IMR-90 (cell line): ENCODE measurements at regions not wholly inside any gene's neighbourhood (a gene's known extent, or its start where the extent isn't known, plus 50 kb on each side); places are given as distances from the start of the nearest gene placed in this dataset.

Experiments
- ATAC-seq: fragments of 200-7000 bp; cut with Tn5 transposase; 2 replicates; pipeline ENCODE4 v1.9.1; 2020; ENCODE audit warnings: low read depth, mild to moderate bottlenecking, moderate library complexity
- BruUV-seq: library from RNA; stranded (reverse); fragments of 400-500 nt; replicated peaks from 2 replicates; lab custom pipeline; 2021; lab: Mats Ljungman, UMichigan
- CTCF ChIA-PET: fragments of 300-600 bp; formaldehyde crosslinking; extraction: SDS; loops from one replicate; lab custom pipeline; 2021; ENCODE audit warnings: antibody characterized with exemption; lab: Yijun Ruan, JAX
- POLR2A ChIA-PET: fragments of 300-600 bp; sonication (Branson Sonifier 250); formaldehyde crosslinking; loops from one replicate; lab custom pipeline; 2022; ENCODE audit warnings: antibody characterized with exemption; ENCODE audit not compliant: unreplicated experiment; lab: Charles Lee
- DNase-seq: peaks from one replicate; pipeline ENCODE4 v3.0.0; 2013
- H2AFZ ChIP-seq: replicated peaks from 2 replicates; pipeline ENCODE3; 2013; ENCODE audit warnings: low read length, mild to moderate bottlenecking; ENCODE audit not compliant: poor library complexity
- H2AK5ac ChIP-seq: 2 replicates; pipeline ENCODE4 v1.6.1; 2013; ENCODE audit warnings: low read depth, low read length, inconsistent platforms
- H2AK9ac ChIP-seq: replicated peaks from 2 replicates; pipeline ENCODE3; 2013; ENCODE audit warnings: mild to moderate bottlenecking, low read depth, low read length, moderate library complexity; ENCODE audit not compliant: poor library complexity
- H2BK120ac ChIP-seq: 2 replicates; pipeline ENCODE4 v1.6.1; 2013; ENCODE audit warnings: low read depth, low read length, inconsistent platforms
- H2BK15ac ChIP-seq: 3 replicates; pipeline ENCODE4 v1.6.1; 2013; ENCODE audit warnings: low read depth, low read length, inconsistent platforms
- H2BK20ac ChIP-seq: 2 replicates; pipeline ENCODE4 v1.6.1; 2013; ENCODE audit warnings: low read depth, mild to moderate bottlenecking, inconsistent platforms, low read length, moderate library complexity
- H2BK5ac ChIP-seq: 2 replicates; pipeline ENCODE4 v1.6.1; 2013; ENCODE audit warnings: mild to moderate bottlenecking, low read depth, low read length, inconsistent platforms; ENCODE audit not compliant: poor library complexity, severe bottlenecking
- H3K14ac ChIP-seq: replicated peaks from 2 replicates; pipeline ENCODE4 v1.6.1; 2013; ENCODE audit warnings: low read depth, low read length, inconsistent platforms
- H3K18ac ChIP-seq: 2 replicates; pipeline ENCODE4 v1.6.1; 2013; ENCODE audit warnings: low read depth, low read length, control low read depth
- H3K23ac ChIP-seq: 2 replicates; pipeline ENCODE4 v1.6.1; 2013; ENCODE audit warnings: low read depth, low read length, inconsistent platforms
- H3K27ac ChIP-seq: 2 replicates; pipeline ENCODE4 v1.5.1; 2013; ENCODE audit warnings: mild to moderate bottlenecking, control low read depth, low read length; ENCODE audit not compliant: insufficient read depth
- H3K27me3 ChIP-seq: 2 replicates; pipeline ENCODE4 v1.6.1; 2013; ENCODE audit warnings: low read length; ENCODE audit not compliant: control insufficient read depth, insufficient read depth
- H3K36me3 ChIP-seq: 2 replicates; pipeline ENCODE4 v1.6.1; 2013; ENCODE audit warnings: low read length, mixed read lengths; ENCODE audit not compliant: control insufficient read depth, insufficient read depth
- H3K4ac ChIP-seq: 2 replicates; pipeline ENCODE4 v1.6.1; 2013; ENCODE audit warnings: low read depth, low read length, inconsistent platforms
- H3K4me1 ChIP-seq: 2 replicates; pipeline ENCODE4 v1.6.1; 2013; ENCODE audit warnings: low read length, mixed read lengths; ENCODE audit not compliant: control insufficient read depth, insufficient read depth
- H3K4me2 ChIP-seq: 2 replicates; pipeline ENCODE4 v1.6.1; 2013; ENCODE audit warnings: low read depth, mild to moderate bottlenecking, control low read depth, low read length, moderate library complexity
- H3K4me3 ChIP-seq: 2 replicates; pipeline ENCODE4 v1.5.1; 2013; ENCODE audit warnings: low read depth, mild to moderate bottlenecking, control low read depth, low read length, moderate library complexity; ENCODE audit not compliant: insufficient read depth
- H3K56ac ChIP-seq: 2 replicates; pipeline ENCODE4 v1.6.1; 2013; ENCODE audit warnings: low read length, inconsistent platforms; ENCODE audit not compliant: insufficient read depth; ENCODE audit errors: extremely low read depth
- H3K79me1 ChIP-seq, 2 experiments: 2 replicates each; pipeline ENCODE4 v1.6.1; 2013; ENCODE audit warnings: low read length in 2 of 2, inconsistent platforms in 1 of 2, low read depth in 1 of 2
- H3K9ac ChIP-seq: 2 replicates; pipeline ENCODE4 v1.6.1; 2013; ENCODE audit warnings: low read depth, low read length, control low read depth
- H3K9me1 ChIP-seq: 2 replicates; pipeline ENCODE4 v1.6.1; 2013; ENCODE audit warnings: low read length, inconsistent platforms; ENCODE audit not compliant: insufficient read depth
- H3K9me3 ChIP-seq: 2 replicates; pipeline ENCODE4 v1.6.1; 2013; ENCODE audit warnings: low read length; ENCODE audit not compliant: control insufficient read depth, insufficient read depth
- H4K20me1 ChIP-seq: 2 replicates; pipeline ENCODE4 v1.6.1; 2013; ENCODE audit warnings: low read length, inconsistent platforms; ENCODE audit not compliant: insufficient read depth
- H4K5ac ChIP-seq: 2 replicates; pipeline ENCODE4 v1.6.1; 2013; ENCODE audit warnings: mild to moderate bottlenecking, low read depth, low read length, control low read depth
- H4K8ac ChIP-seq, 2 experiments: 2 replicates each; pipeline ENCODE4 v1.6.1; 2013; ENCODE audit warnings: low read depth in 2 of 2, low read length in 2 of 2, control low read depth in 1 of 2, inconsistent platforms in 1 of 2
- H4K91ac ChIP-seq: 2 replicates; pipeline ENCODE4 v1.6.1; 2013; ENCODE audit warnings: low read depth, low read length, inconsistent platforms; ENCODE audit not compliant: insufficient read depth
- CEBPB ChIP-seq: IDR thresholded peaks from 2 replicates; pipeline ENCODE4 v1.6.1; 2012; ENCODE audit warnings: low read depth, low read length, improper control_type of control experiment
- CTCF ChIP-seq: conservative IDR thresholded peaks from 2 replicates; pipeline ENCODE4 v1.5.1; 2012; ENCODE audit warnings: mild to moderate bottlenecking, low read depth, low read length, improper control_type of control experiment
- ELK1 ChIP-seq: fragments of 150-350 bp; IDR thresholded peaks from 2 replicates; pipeline ENCODE4 v1.6.1; 2016; ENCODE audit warnings: low read depth, mild to moderate bottlenecking, low read length, moderate library complexity, borderline replicate concordance
- NFE2L2 ChIP-seq: fragments of 150-350 bp; IDR thresholded peaks from 2 replicates; pipeline ENCODE4 v1.6.1; 2016; ENCODE audit warnings: low read depth, mild to moderate bottlenecking, low read length
- RAD21 ChIP-seq: IDR thresholded peaks from 2 replicates; pipeline ENCODE4 v1.6.1; 2012; ENCODE audit warnings: low read length, improper control_type of control experiment
- RCOR1 ChIP-seq: IDR thresholded peaks from 2 replicates; pipeline ENCODE4 v1.6.1; 2012; ENCODE audit warnings: mild to moderate bottlenecking, low read length, improper control_type of control experiment; ENCODE audit not compliant: insufficient replicate concordance
- SMC3 ChIP-seq: fragments of 150-350 bp; IDR thresholded peaks from 2 replicates; pipeline ENCODE4 v1.6.1; 2016; ENCODE audit warnings: low read depth, mild to moderate bottlenecking, antibody characterized with exemption, low read length, moderate library complexity
- dilution Hi-C: fragments of 300-500 bp; cut with HindIII; formaldehyde crosslinking; loops from one replicate; pipeline ENCODE4 v1.14.3; 2018; ENCODE audit warnings: low sequenced_read_pairs; ENCODE audit not compliant: unreplicated experiment
- in situ Hi-C: fragments of 300-500 bp; cut with MboI; formaldehyde crosslinking; loops from 3 replicates; pipeline ENCODE4 v1.14.3; 2019; ENCODE audit warnings: low sequenced_read_pairs, inconsistent platforms, mixed read lengths
- intact Hi-C: fragments of 100-400 bp; cut with micrococcal nuclease; formaldehyde crosslinking; loops from 2 replicates; pipeline ENCODE4 v1.10.0; 2022

GRCh38 chr6:76510489-76510888, 438.0 kb upstream of the IMPG1 start:
- Histone ChIP-seq H2AK5ac (no peak overlapping the region), H2BK120ac (no peak overlapping the region), H2BK20ac (no peak overlapping the region), H3K27me3 (no peaks in the 10 kb centered on the region), H3K9me1 (no peaks in the 10 kb centered on the region), H3K4me1 (no peaks in the 10 kb centered on the region), H3K18ac (no peak overlapping the region), H3K9me3 (peaks cover 3% of the 10 kb centered on the region; the same call in 1 of the 2 replicates), H3K4me2 (no peak overlapping the region), H2BK5ac (no peak overlapping the region), H2AFZ (no peak overlapping the region), H3K79me1 (no peaks in the 10 kb centered on the region), H2BK15ac (no peak overlapping the region), H3K23ac (no peak overlapping the region), H4K5ac (no peak overlapping the region), H4K8ac (no peak overlapping the region), H4K91ac (no peak overlapping the region), H2AK9ac (no peak overlapping the region), H3K36me3 (no peaks in the 10 kb centered on the region), H4K20me1 (no peaks in the 10 kb centered on the region), H3K9ac (no peak overlapping the region), H3K4me3 (no peak overlapping the region), H3K4ac (no peak overlapping the region), H3K14ac (no peak overlapping the region), H3K27ac (no peak overlapping the region), H3K56ac (no peak overlapping the region)
- no TSS peak for BruUV-seq
- intact Hi-C loops, result no loop called here
- CTCF ChIA-PET, result no interaction called here
- in situ Hi-C loops, result no loop called here
- TF ChIP-seq RCOR1 (no peak), CEBPB (no peak), RAD21 (no peak), ELK1 (no peak), NFE2L2 (no peak), CTCF (no peak), SMC3 (no peak)
- DNase-seq (no peak), ATAC-seq (no peak)
- POLR2A ChIA-PET, result no interaction called here
- dilution Hi-C loops, result no loop called here
